H1 (cell line): ENCODE measurements at regions not wholly inside any gene's neighbourhood (a gene's known extent, or its start where the extent isn't known, plus 50 kb on each side); places are given as distances from the start of the nearest gene placed in this dataset.

Experiments used
- CTCF ChIA-PET: fragments of 300-600 bp; sonication (Branson Sonifier 250); formaldehyde crosslinking; loops from one replicate; lab custom pipeline; 2021; ENCODE audit not compliant: partially characterized antibody; lab: Charles Lee
- POLR2A ChIA-PET: fragments of 300-600 bp; sonication (Branson Sonifier 250); formaldehyde crosslinking; loops from one replicate; lab custom pipeline; 2021; ENCODE audit warnings: inconsistent platforms; ENCODE audit not compliant: partially characterized antibody; lab: Charles Lee
- DNase-seq, 2 experiments: peaks; one replicate each; pipeline versions ENCODE4 v3.0.0 to v3.0.0-alpha.2; 2010 to 2022; ENCODE audit warnings: low spot score in 2 of 2, low read depth in 1 of 2, mixed read lengths in 1 of 2
- FAIRE-seq: peaks from 2 replicates; lab custom pipeline; 2011; peaks lifted over from hg19 to GRCh38; lab: Jason Lieb, UNC
- H2AFZ ChIP-seq: 2 replicates; pipeline ENCODE4 v1.8.1; 2012; ENCODE audit warnings: low read length, inconsistent platforms
- H2AK5ac ChIP-seq: 2 replicates; pipeline ENCODE4 v1.6.1; 2013; ENCODE audit warnings: low read depth, low read length
- H2BK120ac ChIP-seq: replicated peaks from 2 replicates; pipeline ENCODE3; 2013; ENCODE audit warnings: low read depth, low read length, inconsistent platforms
- H2BK12ac ChIP-seq: 2 replicates; pipeline ENCODE4 v1.6.1; 2013; ENCODE audit warnings: low read depth, low read length
- H2BK15ac ChIP-seq: 2 replicates; pipeline ENCODE4 v1.6.1; 2013; ENCODE audit warnings: low read length
- H2BK20ac ChIP-seq: 2 replicates; pipeline ENCODE4 v1.6.1; 2013; ENCODE audit warnings: low read length
- H2BK5ac ChIP-seq: 2 replicates; pipeline ENCODE4 v1.6.1; 2013; ENCODE audit warnings: low read depth, low read length
- H3K14ac ChIP-seq: 2 replicates; pipeline ENCODE4 v1.6.1; 2013; ENCODE audit warnings: inconsistent platforms; ENCODE audit not compliant: insufficient read length
- H3K18ac ChIP-seq: 2 replicates; pipeline ENCODE4 v1.6.1; 2013; ENCODE audit warnings: low read length; ENCODE audit errors: extremely low read depth
- H3K23ac ChIP-seq: 2 replicates; pipeline ENCODE4 v1.6.1; 2013; ENCODE audit warnings: inconsistent platforms; ENCODE audit not compliant: insufficient read length
- H3K23me2 ChIP-seq: 2 replicates; pipeline ENCODE4 v1.6.1; 2013; ENCODE audit warnings: low read depth, low read length
- H3K27ac ChIP-seq: 2 replicates; pipeline ENCODE4 v1.6.1; 2011; ENCODE audit warnings: low read depth, low read length, inconsistent platforms
- H3K27me3 ChIP-seq, 4 experiments: replicated peaks in 1 of 4; 1 replicate in 1 of 4; 2 replicates in 3 of 4; pipeline versions ENCODE4 v1.6.1 to v1.8.1; 2011 to 2013; ENCODE audit warnings: low read length in 3 of 4, mild to moderate bottlenecking in 3 of 4, inconsistent platforms in 2 of 4, mixed read lengths in 2 of 4, moderate library complexity in 1 of 4; ENCODE audit not compliant: control insufficient read depth in 3 of 4, insufficient read depth in 3 of 4; ENCODE audit errors: extremely low read depth in 1 of 4
- H3K36me3 ChIP-seq, 4 experiments: 2 replicates each; pipeline versions ENCODE4 v1.6.1 to v1.8.1; 2011 to 2013; ENCODE audit warnings: mild to moderate bottlenecking in 4 of 4, low read length in 3 of 4, moderate library complexity in 2 of 4, control low read depth in 1 of 4, inconsistent platforms in 1 of 4; ENCODE audit not compliant: insufficient read depth in 4 of 4, control insufficient read depth in 2 of 4
- H3K4ac ChIP-seq: replicated peaks from 2 replicates; pipeline ENCODE3; 2013; ENCODE audit warnings: low read length, low read depth, mixed read lengths, inconsistent platforms; ENCODE audit not compliant: insufficient read length
- H3K4me1 ChIP-seq, 4 experiments: replicated peaks in 1 of 4; 1 replicate in 1 of 4; 2 replicates in 3 of 4; pipeline versions ENCODE4 v1.6.1 to v1.8.1; 2011 to 2013; ENCODE audit warnings: low read length in 3 of 4, inconsistent platforms in 2 of 4, mixed read lengths in 1 of 4; ENCODE audit not compliant: insufficient read depth in 4 of 4, control insufficient read depth in 3 of 4
- H3K4me2 ChIP-seq, 2 experiments: 2 replicates each; pipeline versions ENCODE4 v1.6.1 to v1.8.1; 2011 to 2013; ENCODE audit warnings: low read depth in 2 of 2, low read length in 2 of 2, control low read depth in 1 of 2, inconsistent platforms in 1 of 2, mild to moderate bottlenecking in 1 of 2; ENCODE audit not compliant: insufficient read depth in 1 of 2
- H3K4me3 ChIP-seq, 4 experiments: fragments of 200-600, 300-600 bp in 1 of 4; sonication (generic), shearing (Covaris generic), sonication (Bioruptor Twin) in 1 of 4; 2 replicates each; pipeline versions ENCODE4 v1.5.1 to v1.8.1; 2011 to 2016; ENCODE audit warnings: low read length in 4 of 4, low read depth in 3 of 4, control low read depth in 2 of 4, inconsistent platforms in 2 of 4, mild to moderate bottlenecking in 2 of 4, mixed read lengths in 1 of 4, moderate library complexity in 1 of 4; ENCODE audit not compliant: insufficient read depth in 2 of 4; ENCODE audit errors: extremely low read depth in 1 of 4
- H3K56ac ChIP-seq: replicated peaks from 2 replicates; pipeline ENCODE3; 2013; ENCODE audit warnings: low read depth, mild to moderate bottlenecking, mixed read lengths, low read length, inconsistent platforms; ENCODE audit not compliant: insufficient read length
- H3K79me1 ChIP-seq: 2 replicates; pipeline ENCODE4 v1.6.1; 2013; ENCODE audit warnings: low read depth, low read length, control low read depth
- H3K79me2 ChIP-seq, 2 experiments: 2 replicates each; pipeline versions ENCODE4 v1.6.1 to v1.8.1; 2012 to 2013; ENCODE audit warnings: low read length in 2 of 2, mild to moderate bottlenecking in 2 of 2, inconsistent platforms in 1 of 2; ENCODE audit not compliant: insufficient read depth in 2 of 2, control insufficient read depth in 1 of 2
- H3K9ac ChIP-seq, 4 experiments: replicated peaks in 1 of 4; 1 replicate in 1 of 4; 2 replicates in 3 of 4; pipeline versions ENCODE4 v1.6.1 to v1.8.1; 2011 to 2013; ENCODE audit warnings: low read depth in 3 of 4, low read length in 3 of 4, control low read depth in 2 of 4, mild to moderate bottlenecking in 2 of 4, moderate library complexity in 2 of 4, inconsistent platforms in 1 of 4; ENCODE audit errors: extremely low read depth in 1 of 4
- H3K9me3 ChIP-seq, 2 experiments: 2 replicates each; pipeline versions ENCODE4 v1.6.1 to v1.8.1; 2012 to 2013; ENCODE audit warnings: mild to moderate bottlenecking in 2 of 2, moderate library complexity in 2 of 2, control low read depth in 1 of 2, inconsistent platforms in 1 of 2, low read depth in 1 of 2, low read length in 1 of 2, mixed read lengths in 1 of 2; ENCODE audit not compliant: insufficient read depth in 2 of 2
- H4K20me1 ChIP-seq, 2 experiments: replicated peaks in 1 of 2; 2 replicates each; pipeline versions ENCODE3 to v1.8.1; 2011 to 2013; ENCODE audit warnings: inconsistent platforms in 2 of 2, low read length in 2 of 2, mild to moderate bottlenecking in 1 of 2; ENCODE audit not compliant: insufficient read depth in 2 of 2, control insufficient read depth in 1 of 2
- H4K5ac ChIP-seq: 2 replicates; pipeline ENCODE4 v1.6.1; 2013; ENCODE audit warnings: low read length, low read depth, mixed read lengths, inconsistent platforms; ENCODE audit not compliant: insufficient read length
- H4K8ac ChIP-seq: 2 replicates; pipeline ENCODE4 v1.8.0; 2013; ENCODE audit warnings: mild to moderate bottlenecking, moderate library complexity, low read length, inconsistent platforms; ENCODE audit not compliant: insufficient read depth; ENCODE audit errors: extremely low read depth
- H4K91ac ChIP-seq: replicated peaks from 2 replicates; pipeline ENCODE3; 2013; ENCODE audit warnings: low read length, mixed read lengths, inconsistent platforms; ENCODE audit not compliant: insufficient read length
- ASH2L ChIP-seq: fragments of 200-600, 300-600 bp; sonication (generic); IDR thresholded peaks from one replicate; pipeline ENCODE4 v1.7.1; 2017; ENCODE audit warnings: low read length
- BACH1 ChIP-seq: IDR thresholded peaks from 2 replicates; pipeline ENCODE4 v1.6.1; 2012; ENCODE audit warnings: low read length, improper control_type of control experiment
- CBX8 ChIP-seq: fragments of 300-800, 300-1000 bp; sonication (generic); IDR thresholded peaks from 2 replicates; pipeline ENCODE4 v1.7.1; 2016; ENCODE audit warnings: low read depth, low read length, borderline replicate concordance
- CTBP2 ChIP-seq: IDR thresholded peaks from 2 replicates; pipeline ENCODE4 v1.7.0; 2011; ENCODE audit warnings: borderline replicate concordance, mild to moderate bottlenecking, moderate library complexity, mixed read lengths, low read length; ENCODE audit not compliant: insufficient read depth, insufficient read length
- EZH2 ChIP-seq: fragments of 200-600 bp; sonication (generic); IDR thresholded peaks from 2 replicates; pipeline ENCODE4 v1.7.1; 2012; ENCODE audit warnings: low read depth, mild to moderate bottlenecking, moderate library complexity, low read length, inconsistent platforms; ENCODE audit not compliant: severe bottlenecking
- GTF2F1 ChIP-seq: IDR thresholded peaks from 2 replicates; pipeline ENCODE4 v1.6.1; 2012; ENCODE audit warnings: low read depth, low read length, improper control_type of control experiment, borderline replicate concordance
- JUND ChIP-seq: IDR thresholded peaks from 2 replicates; pipeline ENCODE4 v1.6.1; 2011; ENCODE audit warnings: mild to moderate bottlenecking, improper control_type of control experiment, low read length
- KDM1A ChIP-seq: fragments of 200-600, 300-600 bp; sonication (generic); IDR thresholded peaks from 2 replicates; pipeline ENCODE4 v1.7.1; 2016; ENCODE audit warnings: mild to moderate bottlenecking, low read length, borderline replicate concordance
- NANOG ChIP-seq: IDR thresholded peaks from 2 replicates; pipeline ENCODE4 v1.6.1; 2011; ENCODE audit warnings: low read length, low read depth, mild to moderate bottlenecking, inconsistent platforms; ENCODE audit not compliant: insufficient read depth, poor library complexity, severe bottlenecking
- SAP30 ChIP-seq: fragments of 300-600 bp; sonication (generic); IDR thresholded peaks from 2 replicates; pipeline ENCODE4 v1.7.1; 2012; ENCODE audit warnings: low read length, moderate library complexity, mild to moderate bottlenecking, inconsistent platforms; ENCODE audit not compliant: insufficient read depth, insufficient replicate concordance
- SIN3A ChIP-seq, 2 experiments: IDR thresholded peaks in 1 of 2; conservative IDR thresholded peaks in 1 of 2; 2 replicates each; pipeline ENCODE4 v1.6.1; 2011 to 2012; ENCODE audit warnings: low read length in 2 of 2, improper control_type of control experiment in 1 of 2, low read depth in 1 of 2, mild to moderate bottlenecking in 1 of 2
- SP2 ChIP-seq: IDR thresholded peaks from 2 replicates; pipeline ENCODE4 v1.6.1; 2012; ENCODE audit warnings: mild to moderate bottlenecking, low read length, inconsistent platforms
- TEAD4 ChIP-seq: IDR thresholded peaks from 2 replicates; pipeline ENCODE4 v1.6.1; 2012; ENCODE audit warnings: low read depth, low read length, inconsistent platforms, mixed read lengths
- WGBS, 2 experiments: shearing (Covaris generic) in 1 of 2; methylation state at CpG; one replicate each; pipeline versions ENCODE4 v1.1.6 to v1.1.7; 2013 to 2015; ENCODE audit warnings: low lambda C conversion rate in 2 of 2, mixed read lengths in 2 of 2, inconsistent platforms in 1 of 2, low coverage in 1 of 2, missing lambda C conversion rate in 1 of 2; ENCODE audit not compliant: insufficient replicate concordance in 2 of 2, insufficient coverage in 1 of 2, insufficient read length in 1 of 2; ENCODE audit errors: extremely low coverage in 1 of 2, missing lambda C conversion rate in 1 of 2; 5-methylcytosine and 5-hydroxymethylcytosine counted together
- TF ChIP-seq, protein P1 (sequence below): IDR thresholded peaks from 2 replicates; pipeline ENCODE4 v1.6.1; 2012; ENCODE audit warnings: inconsistent platforms

DNA sequence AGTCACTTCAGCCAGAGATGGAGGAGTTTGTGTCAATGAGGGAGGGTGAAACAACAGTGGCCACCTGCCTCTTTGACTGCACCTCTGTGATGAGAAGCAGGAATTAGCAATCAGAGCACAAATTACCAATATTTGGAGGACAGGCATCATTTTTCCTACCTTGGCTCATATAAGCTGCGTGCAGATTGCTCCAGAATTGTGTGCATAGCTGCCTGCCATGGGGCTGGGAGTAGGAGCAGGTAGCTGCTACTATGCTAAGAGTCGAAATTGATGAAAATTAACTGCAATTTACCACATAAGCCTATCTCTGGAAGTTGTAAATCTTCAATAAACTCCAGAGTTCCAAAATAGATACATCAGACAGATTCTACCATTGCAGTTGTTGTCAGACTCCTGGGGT is 167.5 kb upstream of the HTR2A start:
- Histone ChIP-seq H4K20me1 (no peaks in the 10 kb centered on the region), H2AK5ac (no peak overlapping the region), H3K79me2 (no peaks in the 10 kb centered on the region), H2AFZ (no peak overlapping the region), H3K4ac (no peak overlapping the region), H2BK20ac (no peak overlapping the region), H3K9me3 (peaks cover 0 to 9% of the 10 kb centered on the region in 2 experiments; a peak in 1 of 4 replicates), H3K9ac (no peak overlapping the region), H4K91ac (no peak overlapping the region), H3K27ac (no peak overlapping the region), H3K4me1 (no peaks in the 10 kb centered on the region), H3K36me3 (no peaks in the 10 kb centered on the region), H3K79me1 (no peaks in the 10 kb centered on the region), H4K5ac (no peak overlapping the region), H3K23ac (no peak overlapping the region), H2BK120ac (no peak overlapping the region), H2BK12ac (no peak overlapping the region), H2BK15ac (no peak overlapping the region), H3K4me3 (no peak overlapping the region), H3K4me2 (no peak overlapping the region), H3K23me2 (no peaks in the 10 kb centered on the region), H3K27me3 (no peaks in the 10 kb centered on the region; a peak in 1 of 7 replicates), H2BK5ac (no peak overlapping the region), H3K56ac (no peak overlapping the region), H3K14ac (no peak overlapping the region), H4K8ac (no peak overlapping the region), H3K18ac (no peak overlapping the region)
- ChIA-PET CTCF (interaction anchor here (1.0 kb wide), 1 partner anchor 9 kb away, joined by 5 read pairs; no protein-coding TSS in a partner anchor), POLR2A (no interaction called here)
- 90% methylated on average over 2 of the region's 2 CpGs; no CpG with 5 or more reads in 1 of the 2 experiments for WGBS, 2 experiments
- no peak for FAIRE-seq
- no peak for DNase-seq
- TF ChIP-seq KDM1A (no peak), EZH2 (no peak), ASH2L (no peak), SIN3A (conservative IDR thresholded peaks at IDR 0.05 in 1 of 2, IDR thresholded peaks at IDR 0.05 in 1 of 2; ENCODE audit: low read depth in 1 of 2, low read length in 2 of 2) (no peak), NANOG (no peak), BACH1 (no peak), GTF2F1 (no peak), JUND (no peak), CBX8 (no peak), CTBP2 (no peak), SP2 (no peak), TEAD4 (no peak), SAP30 (no peak)
- TF ChIP-seq, protein P1, sequence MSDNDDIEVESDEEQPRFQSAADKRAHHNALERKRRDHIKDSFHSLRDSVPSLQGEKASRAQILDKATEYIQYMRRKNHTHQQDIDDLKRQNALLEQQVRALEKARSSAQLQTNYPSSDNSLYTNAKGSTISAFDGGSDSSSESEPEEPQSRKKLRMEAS: no peak
